Spleen (tissue), 7 donors: ENCODE measurements at regions not wholly inside any gene's neighbourhood (a gene's known extent, or its start where the extent isn't known, plus 50 kb on each side); places are given as distances from the start of the nearest gene placed in this dataset.

Experiments
- POLR2A ChIP-seq, 3 donors: fragments of 450-650 bp; IDR thresholded peaks; one replicate each; pipeline ENCODE4 v1.5.1; 2017; ENCODE audit warnings: antibody characterized with exemption in 3 of 3, mild to moderate bottlenecking in 1 of 3
- POLR2AphosphoS5 ChIP-seq, 3 donors: sonication (generic); formaldehyde crosslinking; IDR thresholded peaks; one replicate each; pipeline ENCODE4 v1.5.1; 2017; ENCODE audit warnings: antibody characterized with exemption in 3 of 3
- TF ChIP-seq, protein P1 (sequence below), 11 experiments: fragments of 200-600 bp in 7 of 11; fragments of 450-650 bp in 4 of 11; sonication (generic) in 4 of 11; IDR thresholded peaks in 8 of 11; conservative IDR thresholded peaks in 3 of 11; 1 replicate in 7 of 11; 2 replicates in 4 of 11; pipeline versions ENCODE4 v1.4.0 to v1.8.0; 2016 to 2021; ENCODE audit warnings: antibody characterized with exemption in 11 of 11, inconsistent platforms in 4 of 11, mild to moderate bottlenecking in 1 of 11
- donor health status: DM: no; HTN: no; CAD: no; lungs with moderate emphysema.
- donor health status: DM: no; HTN: no; CAD: no.
- donor health status: DM: no; HTN: no; CAD: no.

DNA sequence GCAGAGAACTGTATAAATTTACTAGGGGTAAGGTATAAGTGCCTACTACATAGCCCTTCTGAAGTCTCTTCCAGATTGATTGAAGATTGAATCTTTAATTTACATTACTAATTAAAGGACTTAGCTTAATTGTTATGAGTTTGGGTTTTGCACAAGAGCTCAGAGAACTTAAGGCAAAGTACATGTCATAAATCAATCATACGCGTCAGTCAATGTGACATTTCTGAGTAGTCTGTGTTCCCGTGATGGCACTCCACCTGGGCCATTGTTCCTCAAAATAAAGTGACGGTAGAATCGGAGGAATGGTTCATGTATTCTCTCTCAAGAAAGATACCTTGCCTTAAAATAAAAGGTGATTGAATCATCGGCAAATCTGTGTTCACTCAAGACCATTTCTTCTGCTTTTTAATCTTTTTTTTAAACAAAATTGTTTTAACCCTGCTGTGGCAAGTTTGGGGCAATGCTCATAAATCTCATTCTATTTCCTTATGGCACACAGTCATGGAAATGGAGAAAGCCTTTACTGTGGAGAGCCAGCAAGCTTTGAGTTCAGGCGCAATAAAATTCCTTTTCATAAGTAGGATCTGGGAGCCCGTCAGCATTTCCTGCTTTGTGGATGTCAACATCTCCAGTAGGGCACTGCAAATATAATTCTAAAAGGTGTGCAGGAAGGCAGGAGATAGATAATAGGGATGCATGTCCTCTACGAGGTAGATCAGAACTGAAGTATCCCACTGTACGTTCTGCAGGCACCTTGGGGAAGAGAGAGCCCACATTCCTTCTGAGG lies 427.4 kb downstream of the GATA3 start:
- TF ChIP-seq, protein P1, sequence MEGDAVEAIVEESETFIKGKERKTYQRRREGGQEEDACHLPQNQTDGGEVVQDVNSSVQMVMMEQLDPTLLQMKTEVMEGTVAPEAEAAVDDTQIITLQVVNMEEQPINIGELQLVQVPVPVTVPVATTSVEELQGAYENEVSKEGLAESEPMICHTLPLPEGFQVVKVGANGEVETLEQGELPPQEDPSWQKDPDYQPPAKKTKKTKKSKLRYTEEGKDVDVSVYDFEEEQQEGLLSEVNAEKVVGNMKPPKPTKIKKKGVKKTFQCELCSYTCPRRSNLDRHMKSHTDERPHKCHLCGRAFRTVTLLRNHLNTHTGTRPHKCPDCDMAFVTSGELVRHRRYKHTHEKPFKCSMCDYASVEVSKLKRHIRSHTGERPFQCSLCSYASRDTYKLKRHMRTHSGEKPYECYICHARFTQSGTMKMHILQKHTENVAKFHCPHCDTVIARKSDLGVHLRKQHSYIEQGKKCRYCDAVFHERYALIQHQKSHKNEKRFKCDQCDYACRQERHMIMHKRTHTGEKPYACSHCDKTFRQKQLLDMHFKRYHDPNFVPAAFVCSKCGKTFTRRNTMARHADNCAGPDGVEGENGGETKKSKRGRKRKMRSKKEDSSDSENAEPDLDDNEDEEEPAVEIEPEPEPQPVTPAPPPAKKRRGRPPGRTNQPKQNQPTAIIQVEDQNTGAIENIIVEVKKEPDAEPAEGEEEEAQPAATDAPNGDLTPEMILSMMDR (IDR thresholded peaks at IDR 0.05 in 8 of 11, conservative IDR thresholded peaks at IDR 0.05 in 3 of 11): no peak
- TF ChIP-seq POLR2A (IDR thresholded peaks at IDR 0.05) (no peak), POLR2AphosphoS5 (IDR thresholded peaks at IDR 0.05) (no peak)
